WTC11 (cell line): ENCODE measurements at regions not wholly inside any gene's neighbourhood (a gene's known extent, or its start where the extent isn't known, plus 50 kb on each side); places are given as distances from the start of the nearest gene placed in this dataset.

Experiments used
- ATF2 ChIP-seq: sonication (generic); formaldehyde crosslinking; IDR thresholded peaks from 2 replicates; pipeline ENCODE4 v1.8.1; 2022; ENCODE audit warnings: low read depth, missing genetic modification reagents, borderline replicate concordance
- CTCF ChIP-seq: fragments of 200-600 bp; IDR thresholded peaks from 2 replicates; pipeline ENCODE4 v1.8.0; 2022; ENCODE audit warnings: antibody characterized with exemption
- GABPB1 ChIP-seq: sonication (generic); formaldehyde crosslinking; IDR thresholded peaks from 2 replicates; pipeline ENCODE4 v1.8.1; 2023; ENCODE audit warnings: mild to moderate bottlenecking, missing genetic modification reagents
- NFYB ChIP-seq: sonication (generic); formaldehyde crosslinking; conservative IDR thresholded peaks from 2 replicates; pipeline ENCODE4 v1.8.0; 2022; ENCODE audit warnings: low read depth, missing genetic modification reagents
- NR3C1 ChIP-seq: sonication (generic); formaldehyde crosslinking; conservative IDR thresholded peaks from 2 replicates; pipeline ENCODE4 v1.8.1; 2023; ENCODE audit warnings: low read depth, mild to moderate bottlenecking, missing genetic modification reagents
- OVOL2 ChIP-seq: fragments of 250-450 bp; sonication (Bioruptor Pico); IDR thresholded peaks from 2 replicates; pipeline ENCODE4 v1.9.0; 2021; ENCODE audit warnings: mild to moderate bottlenecking, borderline replicate concordance
- SMAD4 ChIP-seq: sonication (generic); formaldehyde crosslinking; IDR thresholded peaks from 2 replicates; pipeline ENCODE4 v1.8.0; 2022; ENCODE audit warnings: mild to moderate bottlenecking, missing genetic modification reagents
- TF ChIP-seq, protein P1 (sequence below): sonication (generic); formaldehyde crosslinking; IDR thresholded peaks from 2 replicates; pipeline ENCODE4 v1.8.0; 2023; ENCODE audit warnings: missing genetic modification reagents

DNA sequence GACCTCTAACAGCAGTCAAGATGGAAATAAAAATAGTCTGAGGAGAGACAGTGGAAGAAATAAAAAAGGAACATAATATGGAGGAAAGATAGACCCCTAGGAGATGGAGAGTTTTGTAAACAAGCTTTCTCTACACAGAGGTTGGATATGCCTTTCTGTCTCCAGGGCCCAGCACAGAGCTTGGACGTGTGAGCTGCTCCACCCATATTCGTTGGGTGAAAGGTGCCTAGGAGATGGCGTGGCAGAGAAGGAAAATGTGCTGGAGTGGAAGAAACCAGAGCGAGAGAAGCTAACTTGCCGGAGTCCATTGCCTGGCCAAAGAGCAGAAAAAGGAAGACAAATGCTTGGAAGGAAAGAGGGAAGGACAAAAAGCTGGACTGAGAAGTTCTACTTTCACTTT, 78.3 kb upstream of the LMO4 start:
- TF ChIP-seq CTCF (no peak), NR3C1 (no peak), ATF2 (CRISPR knock-in tag) (no peak), GABPB1 (CRISPR knock-in tag) (no peak), OVOL2 (CRISPR knock-in tag) (no peak), NFYB (CRISPR knock-in tag) (no peak), SMAD4 (CRISPR knock-in tag) (no peak)
- TF ChIP-seq, protein P1, sequence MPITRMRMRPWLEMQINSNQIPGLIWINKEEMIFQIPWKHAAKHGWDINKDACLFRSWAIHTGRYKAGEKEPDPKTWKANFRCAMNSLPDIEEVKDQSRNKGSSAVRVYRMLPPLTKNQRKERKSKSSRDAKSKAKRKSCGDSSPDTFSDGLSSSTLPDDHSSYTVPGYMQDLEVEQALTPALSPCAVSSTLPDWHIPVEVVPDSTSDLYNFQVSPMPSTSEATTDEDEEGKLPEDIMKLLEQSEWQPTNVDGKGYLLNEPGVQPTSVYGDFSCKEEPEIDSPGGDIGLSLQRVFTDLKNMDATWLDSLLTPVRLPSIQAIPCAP (CRISPR knock-in tag), result no peak
